Upper lobe of left lung (tissue), 4 donors: ENCODE measurements at regions not wholly inside any gene's neighbourhood (a gene's known extent, or its start where the extent isn't known, plus 50 kb on each side); places are given as distances from the start of the nearest gene placed in this dataset.

Experiments used
- EP300 ChIP-seq, 4 donors: sonication (generic); formaldehyde crosslinking; IDR thresholded peaks; one replicate each; pipeline ENCODE4 v1.5.1; 2017; ENCODE audit warnings: antibody characterized with exemption in 4 of 4, control low read depth in 2 of 4
- POLR2A ChIP-seq, 4 donors: fragments of 450-650 bp; IDR thresholded peaks; one replicate each; pipeline ENCODE4 v1.5.1; 2016 to 2017; ENCODE audit warnings: antibody characterized with exemption in 4 of 4, mild to moderate bottlenecking in 2 of 4
- TF ChIP-seq, protein P1 (sequence below), 6 experiments: fragments of 450-650 bp in 4 of 6; fragments of 200-600 bp in 2 of 6; sonication (generic) in 2 of 6; IDR thresholded peaks; one replicate each; pipeline ENCODE4 v1.5.1; 2016 to 2019; ENCODE audit warnings: antibody characterized with exemption in 6 of 6

DNA sequence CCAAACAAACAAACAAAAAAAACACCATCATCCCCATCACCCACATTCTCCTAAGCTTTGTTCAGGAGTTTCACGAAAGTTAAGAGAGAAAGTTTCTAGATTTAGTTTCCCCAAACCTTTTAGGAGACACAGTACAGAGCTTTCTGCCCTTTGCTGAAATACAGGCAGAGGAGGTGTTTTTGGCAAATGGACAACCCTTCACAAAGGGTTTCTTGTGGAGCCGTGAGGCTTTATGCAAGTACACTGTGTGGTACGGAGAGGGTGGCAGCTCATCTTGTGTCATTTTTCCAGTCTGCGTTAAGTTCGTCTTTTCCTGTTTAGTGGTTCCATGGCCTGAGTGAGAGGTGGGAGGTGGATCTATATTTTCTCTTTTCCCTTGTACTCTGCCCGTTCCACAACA, 215.5 kb upstream of the PRKCQ start:
- TF ChIP-seq POLR2A (IDR thresholded peaks at IDR 0.05) = no peak
- TF ChIP-seq EP300 (IDR thresholded peaks at IDR 0.05) = no peak
- TF ChIP-seq, protein P1, sequence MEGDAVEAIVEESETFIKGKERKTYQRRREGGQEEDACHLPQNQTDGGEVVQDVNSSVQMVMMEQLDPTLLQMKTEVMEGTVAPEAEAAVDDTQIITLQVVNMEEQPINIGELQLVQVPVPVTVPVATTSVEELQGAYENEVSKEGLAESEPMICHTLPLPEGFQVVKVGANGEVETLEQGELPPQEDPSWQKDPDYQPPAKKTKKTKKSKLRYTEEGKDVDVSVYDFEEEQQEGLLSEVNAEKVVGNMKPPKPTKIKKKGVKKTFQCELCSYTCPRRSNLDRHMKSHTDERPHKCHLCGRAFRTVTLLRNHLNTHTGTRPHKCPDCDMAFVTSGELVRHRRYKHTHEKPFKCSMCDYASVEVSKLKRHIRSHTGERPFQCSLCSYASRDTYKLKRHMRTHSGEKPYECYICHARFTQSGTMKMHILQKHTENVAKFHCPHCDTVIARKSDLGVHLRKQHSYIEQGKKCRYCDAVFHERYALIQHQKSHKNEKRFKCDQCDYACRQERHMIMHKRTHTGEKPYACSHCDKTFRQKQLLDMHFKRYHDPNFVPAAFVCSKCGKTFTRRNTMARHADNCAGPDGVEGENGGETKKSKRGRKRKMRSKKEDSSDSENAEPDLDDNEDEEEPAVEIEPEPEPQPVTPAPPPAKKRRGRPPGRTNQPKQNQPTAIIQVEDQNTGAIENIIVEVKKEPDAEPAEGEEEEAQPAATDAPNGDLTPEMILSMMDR (IDR thresholded peaks at IDR 0.05) = no peak
